ENCODE measurements at regions not wholly inside any gene's neighbourhood (a gene's known extent, or its start where the extent isn't known, plus 50 kb on each side); places are given as distances from the start of the nearest gene placed in this dataset.

DNA sequence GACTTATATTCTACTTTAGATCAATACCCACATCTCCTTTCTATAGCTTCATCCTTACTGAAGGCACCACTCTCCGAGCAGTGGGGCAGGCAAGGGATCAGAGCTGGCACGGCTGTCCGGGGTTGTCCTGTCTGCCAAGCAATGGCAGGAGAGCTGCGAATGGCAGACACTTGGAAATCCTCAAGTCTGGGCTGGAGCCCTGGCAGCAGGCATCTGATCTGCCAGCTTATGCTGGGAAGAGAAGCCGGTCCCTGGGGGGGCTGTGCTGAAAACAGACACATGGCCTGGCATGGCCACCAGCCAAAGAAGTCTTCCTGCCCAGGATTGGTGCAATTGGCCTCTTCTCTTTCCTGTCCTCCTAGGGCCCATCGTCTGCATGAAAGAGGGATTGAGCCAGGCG, 280.2 kb upstream of the PWP1 start:
- Histone ChIP-seq H3K27me3 (no peaks in the 10 kb centered on the region), H3K79me2 (no peaks in the 10 kb centered on the region), H3K4me3 (no peak overlapping the region), H2AFZ (no peak overlapping the region), H3K27ac (no peak overlapping the region), H3K4me1 (ENCODE audit: insufficient read depth) (no peaks in the 10 kb centered on the region), H4K20me1 (ENCODE audit: insufficient read depth, poor library complexity, severe bottlenecking) (no peaks in the 10 kb centered on the region), H3K36me3 (replicated peaks; ENCODE audit: insufficient read depth, low read depth) (no peaks in the 10 kb centered on the region), H3K9me3 (ENCODE audit: low read depth) (no peaks in the 10 kb centered on the region), H3K4me2 (no peak overlapping the region), H3K9me2 (replicated peaks; ENCODE audit: insufficient read depth) (no peaks in the 10 kb centered on the region)
- WGBS (ENCODE audit: low lambda C conversion rate, missing lambda C conversion rate), result 92% methylated on average over 7 of the region's 7 CpGs
- no peak for DNase-seq (ENCODE audit: low spot score)
- TF ChIP-seq, protein P1, sequence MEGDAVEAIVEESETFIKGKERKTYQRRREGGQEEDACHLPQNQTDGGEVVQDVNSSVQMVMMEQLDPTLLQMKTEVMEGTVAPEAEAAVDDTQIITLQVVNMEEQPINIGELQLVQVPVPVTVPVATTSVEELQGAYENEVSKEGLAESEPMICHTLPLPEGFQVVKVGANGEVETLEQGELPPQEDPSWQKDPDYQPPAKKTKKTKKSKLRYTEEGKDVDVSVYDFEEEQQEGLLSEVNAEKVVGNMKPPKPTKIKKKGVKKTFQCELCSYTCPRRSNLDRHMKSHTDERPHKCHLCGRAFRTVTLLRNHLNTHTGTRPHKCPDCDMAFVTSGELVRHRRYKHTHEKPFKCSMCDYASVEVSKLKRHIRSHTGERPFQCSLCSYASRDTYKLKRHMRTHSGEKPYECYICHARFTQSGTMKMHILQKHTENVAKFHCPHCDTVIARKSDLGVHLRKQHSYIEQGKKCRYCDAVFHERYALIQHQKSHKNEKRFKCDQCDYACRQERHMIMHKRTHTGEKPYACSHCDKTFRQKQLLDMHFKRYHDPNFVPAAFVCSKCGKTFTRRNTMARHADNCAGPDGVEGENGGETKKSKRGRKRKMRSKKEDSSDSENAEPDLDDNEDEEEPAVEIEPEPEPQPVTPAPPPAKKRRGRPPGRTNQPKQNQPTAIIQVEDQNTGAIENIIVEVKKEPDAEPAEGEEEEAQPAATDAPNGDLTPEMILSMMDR (IDR thresholded peaks at IDR 0.05; ENCODE audit: poor library complexity), result no peak
- TF ChIP-seq EZH2 (IDR thresholded peaks at IDR 0.05; ENCODE audit: borderline replicate concordance), result no peak
- no peak for TF ChIP-seq EZH2phosphoT487 (IDR thresholded peaks at IDR 0.05; ENCODE audit: low read depth, severe bottlenecking, unreplicated experiment)

DNA sequence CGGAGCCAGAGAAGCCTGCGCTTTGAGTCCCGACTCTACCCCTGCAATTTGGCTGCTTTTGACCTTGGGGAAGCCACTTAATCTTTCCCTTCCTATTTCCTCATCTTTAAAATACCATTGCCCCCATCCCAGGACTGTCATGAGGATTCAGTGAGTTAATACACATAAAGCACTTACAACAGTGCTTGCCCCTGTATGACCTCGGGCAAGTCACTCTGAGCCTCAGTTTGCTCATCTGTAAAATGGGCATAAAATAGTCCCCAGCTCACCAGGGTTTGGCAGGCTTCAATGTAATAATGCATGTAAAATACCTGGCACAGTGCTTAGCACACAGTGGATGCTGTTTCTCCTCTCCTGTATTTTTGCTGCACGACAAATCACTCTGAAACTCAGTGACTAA, 278.7 kb upstream of the PWP1 start:
- Histone ChIP-seq H3K27me3 (no peaks in the 10 kb centered on the region), H3K36me3 (replicated peaks; ENCODE audit: insufficient read depth, low read depth) (no peaks in the 10 kb centered on the region), H3K9me3 (ENCODE audit: low read depth) (no peaks in the 10 kb centered on the region), H3K4me1 (ENCODE audit: insufficient read depth) (no peaks in the 10 kb centered on the region), H3K4me3 (no peak overlapping the region), H3K27ac (no peak overlapping the region), H4K20me1 (ENCODE audit: insufficient read depth, poor library complexity, severe bottlenecking) (no peaks in the 10 kb centered on the region), H3K9me2 (replicated peaks; ENCODE audit: insufficient read depth) (no peaks in the 10 kb centered on the region), H3K4me2 (no peak overlapping the region), H2AFZ (no peak overlapping the region), H3K79me2 (no peaks in the 10 kb centered on the region)
- TF ChIP-seq EZH2 (IDR thresholded peaks at IDR 0.05; ENCODE audit: borderline replicate concordance) (no peak), EZH2phosphoT487 (IDR thresholded peaks at IDR 0.05; ENCODE audit: low read depth, severe bottlenecking, unreplicated experiment) (no peak)
- TF ChIP-seq, protein P1 (IDR thresholded peaks at IDR 0.05; ENCODE audit: poor library complexity), result no peak
- DNase-seq (ENCODE audit: low spot score), result no peak
- WGBS (ENCODE audit: low lambda C conversion rate, missing lambda C conversion rate), result 88% methylated on average over 5 of the region's 5 CpGs

DNA sequence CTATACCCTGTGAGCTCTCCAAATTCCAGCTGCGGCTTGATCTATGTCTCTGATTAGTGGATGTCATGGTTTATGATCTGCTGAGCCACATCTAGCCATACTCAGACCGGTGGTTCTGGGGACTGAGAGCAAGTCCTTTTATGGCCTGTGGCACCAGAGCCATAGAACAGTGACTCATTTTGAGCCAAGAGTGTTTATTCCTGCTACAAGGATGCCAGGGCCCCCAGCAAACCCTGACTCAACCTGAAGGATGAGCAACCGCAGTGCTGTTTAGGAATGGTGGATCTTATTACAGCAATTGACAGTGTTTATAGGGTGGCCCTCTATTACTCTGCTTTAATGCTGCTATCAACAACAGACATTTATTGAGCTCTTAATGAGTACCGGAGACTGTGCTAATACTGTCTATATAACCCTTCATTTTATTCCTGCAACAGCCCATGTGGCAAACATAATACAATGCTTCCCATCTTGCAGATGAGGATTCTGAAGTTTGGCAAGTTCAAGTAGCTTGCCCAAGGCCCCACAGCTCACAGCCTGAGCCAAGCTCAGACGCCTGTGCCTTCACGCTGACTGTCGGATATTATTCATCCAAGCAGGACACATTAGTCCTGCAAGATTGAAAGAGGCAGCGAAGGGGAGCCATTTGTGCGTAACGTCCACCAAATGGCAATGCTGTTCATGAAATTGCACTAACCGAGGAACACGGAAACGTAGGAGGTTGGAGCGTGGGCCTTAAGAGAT, 273.6 kb upstream of the PWP1 start:
- WGBS (ENCODE audit: low lambda C conversion rate, missing lambda C conversion rate), result 76% methylated on average over 14 of the region's 14 CpGs
- no peaks in the 10 kb centered on the region for H4K20me1 ChIP-seq (ENCODE audit: insufficient read depth, poor library complexity, severe bottlenecking)
- TF ChIP-seq, protein P1 (IDR thresholded peaks at IDR 0.05; ENCODE audit: poor library complexity), result no peak
- TF ChIP-seq EZH2 (IDR thresholded peaks at IDR 0.05; ENCODE audit: borderline replicate concordance) (no peak), EZH2phosphoT487 (IDR thresholded peaks at IDR 0.05; ENCODE audit: low read depth, severe bottlenecking, unreplicated experiment) (no peak)
- H3K36me3 ChIP-seq (replicated peaks; ENCODE audit: insufficient read depth, low read depth), result no peaks in the 10 kb centered on the region
- H3K27ac ChIP-seq, result no peak overlapping the region
- H3K4me3 ChIP-seq, result no peak overlapping the region
- H3K4me1 ChIP-seq (ENCODE audit: insufficient read depth), result no peaks in the 10 kb centered on the region
- no peaks in the 10 kb centered on the region for H3K27me3 ChIP-seq
- H3K9me2 ChIP-seq (replicated peaks; ENCODE audit: insufficient read depth), result no peaks in the 10 kb centered on the region
- H3K79me2 ChIP-seq, result no peaks in the 10 kb centered on the region
- H3K9me3 ChIP-seq (ENCODE audit: low read depth), result no peaks in the 10 kb centered on the region
- no peak overlapping the region for H2AFZ ChIP-seq
- peak; percentile 49 for DNase-seq (ENCODE audit: low spot score)
- H3K4me2 ChIP-seq, result no peak overlapping the region
